LNCaP clone FGC (cell line): ENCODE measurements at regions not wholly inside any gene's neighbourhood (a gene's known extent, or its start where the extent isn't known, plus 50 kb on each side); places are given as distances from the start of the nearest gene placed in this dataset.

Experiments used
- DNase-seq: peaks from one replicate; pipeline ENCODE4 v3.0.0-alpha.2; 2011; ENCODE audit warnings: low read depth
- H3K4me3 ChIP-seq: 2 replicates; pipeline ENCODE4 v1.5.1; 2011; ENCODE audit warnings: mild to moderate bottlenecking, low read depth, low read length, control low read depth
- CTCF ChIP-seq: IDR thresholded peaks from 2 replicates; pipeline ENCODE4 v1.5.1; 2012; ENCODE audit warnings: mild to moderate bottlenecking; ENCODE audit not compliant: control insufficient read depth, insufficient read depth; ENCODE audit errors: extremely low read depth

GRCh38 chr2:223510713-223511112, 91.4 kb downstream of the SCG2 start:
- no peak overlapping the region for H3K4me3 ChIP-seq
- DNase-seq, result no peak
- TF ChIP-seq CTCF, result no peak

- TF ChIP-seq CTCF, result no peak
- no peak for DNase-seq
- H3K4me3 ChIP-seq, result no peak overlapping the region
Measured at GRCh38 chr2:223511168-223511567, 91.0 kb downstream of the SCG2 start.

GRCh38 chr2:223513771-223514455, 88.2 kb downstream of the SCG2 start:
- no peak overlapping the region for H3K4me3 ChIP-seq
- TF ChIP-seq CTCF, result no peak
- no peak for DNase-seq

- no peak overlapping the region for H3K4me3 ChIP-seq
- no peak for TF ChIP-seq CTCF
- no peak for DNase-seq
Measured at GRCh38 chr2:223519471-223519870, 82.7 kb downstream of the SCG2 start.

GRCh38 chr2:223522796-223523195, 79.4 kb downstream of the SCG2 start:
- TF ChIP-seq CTCF, result no peak
- no peak for DNase-seq
- no peak overlapping the region for H3K4me3 ChIP-seq

- TF ChIP-seq CTCF, result no peak
- H3K4me3 ChIP-seq, result no peak overlapping the region
- DNase-seq, result no peak
Measured at GRCh38 chr2:223523551-223524001, 78.6 kb downstream of the SCG2 start.

GRCh38 chr2:223524066-223524465, 78.1 kb downstream of the SCG2 start:
- H3K4me3 ChIP-seq, result no peak overlapping the region
- no peak for DNase-seq
- TF ChIP-seq CTCF, result no peak
